ENCODE measurements at regions not wholly inside any gene's neighbourhood (a gene's known extent, or its start where the extent isn't known, plus 50 kb on each side); places are given as distances from the start of the nearest gene placed in this dataset.

DNA sequence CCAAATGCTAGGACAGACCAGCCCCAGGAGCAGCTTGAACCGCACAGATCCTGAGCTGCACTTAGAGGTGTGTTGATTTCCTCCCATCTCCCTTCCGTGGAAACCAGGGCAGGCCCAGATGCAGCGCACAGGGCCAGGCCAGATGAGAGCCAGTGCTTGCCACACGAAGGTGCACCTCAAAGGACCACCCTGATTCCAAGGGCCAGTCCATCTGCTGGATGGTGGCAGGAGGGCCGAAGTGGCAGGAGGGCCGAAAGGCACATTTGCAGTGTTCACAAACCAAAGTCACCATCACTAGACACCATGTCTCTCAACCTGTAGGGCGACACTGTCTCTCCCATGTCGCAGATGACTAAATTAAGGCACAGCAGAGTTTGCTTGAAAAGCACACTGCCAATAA lies 370.7 kb upstream of the MYT1L start:
- Histone ChIP-seq H3K27ac (ENCODE audit: low read depth, low read length) (no peak overlapping the region), H3K4me2 (ENCODE audit: insufficient read depth in 1 of 2, low read depth in 2 of 2, low read length in 2 of 2) (no peak overlapping the region), H3K36me3 (ENCODE audit: control insufficient read depth in 2 of 4, insufficient read depth in 4 of 4, low read length in 3 of 4) (no peaks in the 10 kb centered on the region), H4K8ac (ENCODE audit: extremely low read depth, insufficient read depth, low read length) (no peak overlapping the region), H2BK120ac (replicated peaks; ENCODE audit: low read depth, low read length) (no peak overlapping the region), H4K91ac (replicated peaks; ENCODE audit: insufficient read length, low read length) (no peak overlapping the region), H2BK20ac (ENCODE audit: low read length) (no peak overlapping the region), H3K9ac (replicated peaks in 1 of 4; ENCODE audit: extremely low read depth in 1 of 4, low read depth in 3 of 4, low read length in 3 of 4) (no peak overlapping the region), H3K23ac (ENCODE audit: insufficient read length) (no peak overlapping the region), H3K4me1 (replicated peaks in 1 of 4; ENCODE audit: control insufficient read depth in 3 of 4, insufficient read depth in 4 of 4, low read length in 3 of 4) (peaks cover 0 to 11% (median 6%) of the 10 kb centered on the region in 4 experiments; a peak in 4 of 7 replicates), H3K23me2 (ENCODE audit: low read depth, low read length) (no peaks in the 10 kb centered on the region), H4K5ac (ENCODE audit: insufficient read length, low read depth, low read length) (no peak overlapping the region), H2BK15ac (ENCODE audit: low read length) (0 out of 2 replicates have a peak overlapping the region, but pooled peaks have one; percentile 29), H2AFZ (ENCODE audit: low read length) (no peak overlapping the region), H2BK12ac (ENCODE audit: low read depth, low read length) (0 out of 2 replicates have a peak overlapping the region, but pooled peaks have one; percentile 9), H2BK5ac (ENCODE audit: low read depth, low read length) (no peak overlapping the region), H2AK5ac (ENCODE audit: low read depth, low read length) (no peak overlapping the region), H3K4ac (replicated peaks; ENCODE audit: insufficient read length, low read depth, low read length) (no peak overlapping the region), H3K4me3 (ENCODE audit: extremely low read depth in 1 of 4, insufficient read depth in 2 of 4, low read depth in 3 of 4, low read length in 4 of 4) (no peak overlapping the region), H4K20me1 (replicated peaks in 1 of 2; ENCODE audit: control insufficient read depth in 1 of 2, insufficient read depth in 2 of 2, low read length in 2 of 2) (no peaks in the 10 kb centered on the region), H3K9me3 (ENCODE audit: insufficient read depth in 2 of 2, low read depth in 1 of 2, low read length in 1 of 2) (no peaks in the 10 kb centered on the region), H3K79me1 (ENCODE audit: low read depth, low read length) (no peaks in the 10 kb centered on the region), H3K27me3 (replicated peaks in 1 of 4; ENCODE audit: control insufficient read depth in 3 of 4, extremely low read depth in 1 of 4, insufficient read depth in 3 of 4, low read length in 3 of 4) (no peaks in the 10 kb centered on the region), H3K14ac (ENCODE audit: insufficient read length) (no peak overlapping the region), H3K18ac (ENCODE audit: extremely low read depth, low read length) (peak overlapping the region; percentile 19; the same call in 1 of the 2 replicates), H3K79me2 (ENCODE audit: control insufficient read depth in 1 of 2, insufficient read depth in 2 of 2, low read length in 2 of 2) (no peaks in the 10 kb centered on the region), H3K56ac (replicated peaks; ENCODE audit: insufficient read length, low read depth, low read length) (no peak overlapping the region)
- DNase-seq (ENCODE audit: low read depth in 1 of 2, low spot score in 2 of 2) (no peak), FAIRE-seq (no peak)
- ChIA-PET POLR2A (ENCODE audit: partially characterized antibody) (no interaction called here), CTCF (ENCODE audit: partially characterized antibody) (interaction anchor here (1.1 kb wide), 1 partner anchor 143 kb away, joined by 3 read pairs; no protein-coding TSS in a partner anchor)
- TF ChIP-seq TAF7 (optimal IDR thresholded peaks at IDR 0.05; ENCODE audit: borderline replicate concordance, low read depth, low read length) (no peak), TCF12 (IDR thresholded peaks at IDR 0.05; ENCODE audit: low read depth, low read length) (no peak), POLR2AphosphoS5 (IDR thresholded peaks at IDR 0.05; ENCODE audit: low read depth, low read length) (no peak), MAFK (IDR thresholded peaks at IDR 0.05; ENCODE audit: low read depth, low read length) (no peak), NANOG (IDR thresholded peaks at IDR 0.05; ENCODE audit: insufficient read depth, low read depth, low read length, poor library complexity, severe bottlenecking) (no peak)
- 82% methylated on average over 8 of the region's 8 CpGs; no CpG with 5 or more reads in 1 of the 2 experiments for WGBS, 2 experiments (ENCODE audit: extremely low coverage in 1 of 2, insufficient coverage in 1 of 2, insufficient read length in 1 of 2, insufficient replicate concordance in 2 of 2, low coverage in 1 of 2, low lambda C conversion rate in 2 of 2, missing lambda C conversion rate in 1 of 2)

Data from H1 (cell line).